ENCODE measurements at regions not wholly inside any gene's neighbourhood (a gene's known extent, or its start where the extent isn't known, plus 50 kb on each side); places are given as distances from the start of the nearest gene placed in this dataset.

GRCh38 chr5:6115852-6116251, 262.5 kb downstream of the MED10 start:
- Histone ChIP-seq H3K4me1 (no peaks in the 10 kb centered on the region), H3K36me3 (no peaks in the 10 kb centered on the region), H3K9me3 (no peaks in the 10 kb centered on the region), H3K27me3 (no peaks in the 10 kb centered on the region), H3K4me3 (no peak overlapping the region), H3K27ac (no peak overlapping the region)
- WGBS, 2 donors = 79 to 92% methylated on average over 4 of the region's 4 CpGs
- TF ChIP-seq, protein P1, sequence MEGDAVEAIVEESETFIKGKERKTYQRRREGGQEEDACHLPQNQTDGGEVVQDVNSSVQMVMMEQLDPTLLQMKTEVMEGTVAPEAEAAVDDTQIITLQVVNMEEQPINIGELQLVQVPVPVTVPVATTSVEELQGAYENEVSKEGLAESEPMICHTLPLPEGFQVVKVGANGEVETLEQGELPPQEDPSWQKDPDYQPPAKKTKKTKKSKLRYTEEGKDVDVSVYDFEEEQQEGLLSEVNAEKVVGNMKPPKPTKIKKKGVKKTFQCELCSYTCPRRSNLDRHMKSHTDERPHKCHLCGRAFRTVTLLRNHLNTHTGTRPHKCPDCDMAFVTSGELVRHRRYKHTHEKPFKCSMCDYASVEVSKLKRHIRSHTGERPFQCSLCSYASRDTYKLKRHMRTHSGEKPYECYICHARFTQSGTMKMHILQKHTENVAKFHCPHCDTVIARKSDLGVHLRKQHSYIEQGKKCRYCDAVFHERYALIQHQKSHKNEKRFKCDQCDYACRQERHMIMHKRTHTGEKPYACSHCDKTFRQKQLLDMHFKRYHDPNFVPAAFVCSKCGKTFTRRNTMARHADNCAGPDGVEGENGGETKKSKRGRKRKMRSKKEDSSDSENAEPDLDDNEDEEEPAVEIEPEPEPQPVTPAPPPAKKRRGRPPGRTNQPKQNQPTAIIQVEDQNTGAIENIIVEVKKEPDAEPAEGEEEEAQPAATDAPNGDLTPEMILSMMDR (IDR thresholded peaks at IDR 0.05) = no peak
- no peak for ATAC-seq
- FAIRE-seq = no peak
- intact Hi-C loops (cut with DNase I) = no loop called here
- no peak for DNase-seq

DNA sequence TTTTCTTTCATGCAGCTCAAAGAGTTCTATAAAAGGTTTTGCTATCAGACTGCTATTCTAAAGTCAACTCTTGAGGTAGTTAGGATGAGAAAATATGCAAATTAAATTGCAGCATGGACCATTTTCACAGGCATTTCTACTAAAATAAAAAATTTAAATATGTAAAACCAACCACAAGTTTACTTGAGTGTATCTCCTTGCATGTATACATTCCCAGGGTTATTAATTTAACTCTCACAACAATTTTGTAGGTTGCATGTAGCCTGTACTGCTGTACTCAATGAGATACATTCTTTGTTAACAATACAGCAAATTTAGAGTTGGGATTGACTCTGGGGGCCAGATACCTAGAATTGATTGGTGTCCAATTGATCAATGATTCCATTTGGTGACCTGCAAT, 265.8 kb downstream of the MED10 start:
- TF ChIP-seq, protein P1 (IDR thresholded peaks at IDR 0.05) = no peak
- DNase-seq (no peak), FAIRE-seq (no peak), ATAC-seq (no peak)
- Histone ChIP-seq H3K36me3 (no peaks in the 10 kb centered on the region), H3K4me3 (no peak overlapping the region), H3K27ac (no peak overlapping the region), H3K27me3 (no peaks in the 10 kb centered on the region), H3K9me3 (no peaks in the 10 kb centered on the region), H3K4me1 (no peaks in the 10 kb centered on the region)
- intact Hi-C loops (cut with DNase I) = no loop called here

DNA sequence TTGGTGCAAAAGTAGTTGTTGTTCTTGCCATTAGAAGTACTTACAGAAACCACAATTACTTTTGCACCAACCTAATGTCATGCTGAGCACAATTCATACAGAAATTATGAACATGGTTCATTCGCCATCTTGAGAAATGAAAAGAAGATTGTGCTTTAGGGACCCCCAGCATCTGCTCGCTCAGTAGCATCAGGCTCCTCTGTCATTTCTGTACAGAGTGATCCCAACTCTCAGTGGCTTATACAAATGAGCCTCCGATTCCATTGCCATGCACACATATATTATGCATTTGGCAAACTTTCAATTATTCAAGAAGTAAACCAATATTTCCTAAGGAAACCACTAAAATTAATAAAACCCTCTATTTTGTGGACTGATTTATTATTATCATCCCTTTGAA, 266.2 kb downstream of the MED10 start:
- intact Hi-C loops (cut with DNase I) = no loop called here
- DNase-seq = no peak
- Histone ChIP-seq H3K36me3 (no peaks in the 10 kb centered on the region), H3K4me1 (no peaks in the 10 kb centered on the region), H3K27me3 (no peaks in the 10 kb centered on the region), H3K27ac (no peak overlapping the region), H3K9me3 (no peaks in the 10 kb centered on the region), H3K4me3 (no peak overlapping the region)
- WGBS, 2 donors = 64 to 72% methylated on average over 3 of the region's 3 CpGs
- no peak for FAIRE-seq
- no peak for ATAC-seq
- TF ChIP-seq, protein P1 (IDR thresholded peaks at IDR 0.05) = no peak

GRCh38 chr5:6111131-6111530, 267.2 kb downstream of the MED10 start:
- H3K36me3 ChIP-seq = no peaks in the 10 kb centered on the region
- H3K9me3 ChIP-seq = no peaks in the 10 kb centered on the region
- H3K27me3 ChIP-seq = no peaks in the 10 kb centered on the region
- no peak overlapping the region for H3K4me3 ChIP-seq
- no peaks in the 10 kb centered on the region for H3K4me1 ChIP-seq
- intact Hi-C loops (cut with DNase I) = no loop called here
- TF ChIP-seq, protein P1 (IDR thresholded peaks at IDR 0.05) = no peak
- DNase-seq (no peak), ATAC-seq (no peak), FAIRE-seq (no peak)
- 58 to 73% methylated on average over 6 of the region's 6 CpGs for WGBS, 2 donors
- H3K27ac ChIP-seq = no peak overlapping the region

- TF ChIP-seq, protein P1 (IDR thresholded peaks at IDR 0.05) = no peak
- Histone ChIP-seq H3K27me3 (no peaks in the 10 kb centered on the region), H3K36me3 (no peaks in the 10 kb centered on the region), H3K4me1 (no peaks in the 10 kb centered on the region), H3K9me3 (no peaks in the 10 kb centered on the region), H3K4me3 (no peak overlapping the region), H3K27ac (no peak overlapping the region)
- 69 to 79% methylated on average over 8 of the region's 8 CpGs for WGBS, 2 donors
- intact Hi-C loops (cut with DNase I) = no loop called here
- ATAC-seq (no peak), FAIRE-seq (no peak), DNase-seq (no peak)
These were observed 267.8 kb downstream of the MED10 start for GRCh38 chr5:6110441-6111005.
